Lower leg skin (tissue), 3 donors: ENCODE measurements at regions not wholly inside any gene's neighbourhood (a gene's known extent, or its start where the extent isn't known, plus 50 kb on each side); places are given as distances from the start of the nearest gene placed in this dataset.

Source experiments
- CTCF ChIP-seq, 3 donors: fragments of 450-650 bp; IDR thresholded peaks; one replicate each; pipeline ENCODE4 v1.5.1; 2016; ENCODE audit warnings: antibody characterized with exemption in 3 of 3, mild to moderate bottlenecking in 3 of 3, moderate library complexity in 2 of 3
- POLR2A ChIP-seq, 2 donors: fragments of 450-650 bp; IDR thresholded peaks; one replicate each; pipeline ENCODE4 v1.6.1; 2016 to 2017; ENCODE audit warnings: antibody characterized with exemption in 2 of 2, mild to moderate bottlenecking in 1 of 2, moderate library complexity in 1 of 2

- no peak for TF ChIP-seq CTCF (IDR thresholded peaks at IDR 0.05)
- TF ChIP-seq POLR2A (IDR thresholded peaks at IDR 0.05): no peak
These were observed 64.0 kb upstream of the EGR2 start for GRCh38 chr10:62880162-62880561.
